GM21447 (cell line): ENCODE measurements at regions not wholly inside any gene's neighbourhood (a gene's known extent, or its start where the extent isn't known, plus 50 kb on each side); places are given as distances from the start of the nearest gene placed in this dataset.

Source experiments
- ATAC-seq: cut with Tn5 transposase; IDR thresholded peaks from one replicate; pipeline ENCODE4 v1.9.1; 2021; ENCODE audit not compliant: unreplicated experiment

- no peak for ATAC-seq
Measured at GRCh38 chr6:153668758-153669157, 370.3 kb upstream of the OPRM1 start.

GRCh38 chr6:153662982-153663381 is 376.1 kb upstream of the OPRM1 start:
- ATAC-seq = no peak

GRCh38 chr6:153645326-153645725 is 393.7 kb upstream of the OPRM1 start:
- ATAC-seq = no peak

- ATAC-seq = no peak
Measured at GRCh38 chr6:153644000-153644399, 395.0 kb upstream of the OPRM1 start.

- no peak for ATAC-seq
Measured at GRCh38 chr6:153634416-153634815, 404.6 kb upstream of the OPRM1 start.

GRCh38 chr6:153625089-153625488 is 414.0 kb upstream of the OPRM1 start:
- ATAC-seq = no peak

- no peak for ATAC-seq
Measured at GRCh38 chr6:153624528-153624927, 414.5 kb upstream of the OPRM1 start.

GRCh38 chr6:153623496-153623895 is 415.5 kb upstream of the OPRM1 start:
- ATAC-seq = no peak

GRCh38 chr6:153621491-153621890 is 417.5 kb upstream of the OPRM1 start:
- no peak for ATAC-seq

GRCh38 chr6:153621070-153621469 is 418.0 kb upstream of the OPRM1 start:
- ATAC-seq = no peak

GRCh38 chr6:153618371-153619322 is 420.4 kb upstream of the OPRM1 start:
- ATAC-seq = no peak

- ATAC-seq = no peak
Measured at GRCh38 chr6:153616506-153616905, 422.5 kb upstream of the OPRM1 start.

- no peak for ATAC-seq
Measured at GRCh38 chr6:153613719-153614455, 425.2 kb upstream of the OPRM1 start.

GRCh38 chr6:153602401-153602800 is 436.6 kb upstream of the OPRM1 start:
- ATAC-seq = no peak

- no peak for ATAC-seq
Measured at GRCh38 chr6:153599901-153600300, 439.1 kb upstream of the OPRM1 start.

GRCh38 chr6:153595903-153596302 is 443.1 kb upstream of the OPRM1 start:
- ATAC-seq = no peak

GRCh38 chr6:153594871-153595270 is 444.2 kb upstream of the OPRM1 start:
- ATAC-seq = no peak

- no peak for ATAC-seq
Measured at GRCh38 chr6:153591159-153591558, 447.9 kb upstream of the OPRM1 start.

GRCh38 chr6:153590411-153590810 is 448.6 kb upstream of the OPRM1 start:
- no peak for ATAC-seq

GRCh38 chr6:153588330-153588729 is 450.7 kb upstream of the OPRM1 start:
- no peak for ATAC-seq

GRCh38 chr6:153583685-153584084 is 452.6 kb upstream of the RGS17 start:
- no peak for ATAC-seq

GRCh38 chr6:153580776-153581175 is 449.7 kb upstream of the RGS17 start:
- ATAC-seq = no peak
